ENCODE measurements at regions not wholly inside any gene's neighbourhood (a gene's known extent, or its start where the extent isn't known, plus 50 kb on each side); places are given as distances from the start of the nearest gene placed in this dataset.

- Histone ChIP-seq H3K4me1 (ENCODE audit: control insufficient read depth, insufficient read depth, low read length) (no peaks in the 10 kb centered on the region), H3K4me3 (ENCODE audit: low read length) (no peak overlapping the region), H3K36me3 (ENCODE audit: control insufficient read depth, insufficient read depth, low read length) (no peaks in the 10 kb centered on the region), H3K27ac (ENCODE audit: low read length) (no peak overlapping the region), H3K9me3 (ENCODE audit: control insufficient read depth, insufficient read depth, low read length) (no peaks in the 10 kb centered on the region), H3K27me3 (ENCODE audit: control insufficient read depth, insufficient read depth, low read length) (no peaks in the 10 kb centered on the region)
- ATAC-seq, result no peak
- intact Hi-C loops (cut with micrococcal nuclease), result no loop called here
- no peak for TF ChIP-seq CTCF (IDR thresholded peaks at IDR 0.05)
- H3K27me3 Mint-ChIP-seq (ENCODE audit: low read depth in 2 of 2), result no peaks in the 10 kb centered on the region
- H3K36me3 Mint-ChIP-seq, result peaks cover 6% of the 10 kb centered on the region
- H3K27ac Mint-ChIP-seq, result no peak overlapping the region
- DNase-seq, result no peak
- no peaks in the 10 kb centered on the region for H3K4me1 Mint-ChIP-seq
- H3K4me3 Mint-ChIP-seq, result no peak overlapping the region
- H3K9me3 Mint-ChIP-seq, result peaks cover 13 to 28% of the 10 kb centered on the region in 2 donors
Observed at GRCh38 chr6:68007717-68008116, 627.4 kb upstream of the ADGRB3 start.

GRCh38 chr6:67986694-67987232, 648.3 kb upstream of the ADGRB3 start:
- Histone ChIP-seq H3K9me3 (ENCODE audit: control insufficient read depth, insufficient read depth, low read length) (no peaks in the 10 kb centered on the region), H3K27ac (ENCODE audit: low read length) (no peak overlapping the region), H3K36me3 (ENCODE audit: control insufficient read depth, insufficient read depth, low read length) (no peaks in the 10 kb centered on the region), H3K27me3 (ENCODE audit: control insufficient read depth, insufficient read depth, low read length) (no peaks in the 10 kb centered on the region), H3K4me3 (ENCODE audit: low read length) (no peak overlapping the region), H3K4me1 (ENCODE audit: control insufficient read depth, insufficient read depth, low read length) (no peaks in the 10 kb centered on the region)
- peaks cover 5 to 11% of the 10 kb centered on the region in 2 donors for H3K9me3 Mint-ChIP-seq
- no peak for DNase-seq
- no peak for TF ChIP-seq CTCF (IDR thresholded peaks at IDR 0.05)
- no peak overlapping the region for H3K27ac Mint-ChIP-seq
- H3K4me3 Mint-ChIP-seq, result no peak overlapping the region
- H3K4me1 Mint-ChIP-seq, result no peaks in the 10 kb centered on the region
- H3K27me3 Mint-ChIP-seq (ENCODE audit: low read depth in 2 of 2), result no peaks in the 10 kb centered on the region
- ATAC-seq, result no peak
- peaks cover 14% of the 10 kb centered on the region for H3K36me3 Mint-ChIP-seq
- intact Hi-C loops (cut with micrococcal nuclease), result no loop called here

- peaks cover 10 to 17% of the 10 kb centered on the region in 2 donors for H3K9me3 Mint-ChIP-seq
- WGBS (ENCODE audit: insufficient coverage), result 100% methylated on average over 2 of the region's 2 CpGs
- H3K36me3 ChIP-seq (ENCODE audit: control insufficient read depth, insufficient read depth, low read length), result no peaks in the 10 kb centered on the region
- H3K27ac Mint-ChIP-seq, result no peak overlapping the region
- no peak for TF ChIP-seq CTCF (IDR thresholded peaks at IDR 0.05)
- H3K27ac ChIP-seq (ENCODE audit: low read length), result no peak overlapping the region
- ATAC-seq (no peak), DNase-seq (no peak)
- H3K9me3 ChIP-seq (ENCODE audit: control insufficient read depth, insufficient read depth, low read length), result no peaks in the 10 kb centered on the region
- H3K4me1 ChIP-seq (ENCODE audit: control insufficient read depth, insufficient read depth, low read length), result no peaks in the 10 kb centered on the region
- no peaks in the 10 kb centered on the region for H3K27me3 Mint-ChIP-seq (ENCODE audit: low read depth in 2 of 2)
- H3K4me3 Mint-ChIP-seq, result no peak overlapping the region
- intact Hi-C loops (cut with micrococcal nuclease), result no loop called here
- no peaks in the 10 kb centered on the region for H3K4me1 Mint-ChIP-seq
- no peak overlapping the region for H3K4me3 ChIP-seq (ENCODE audit: low read length)
- peaks cover 5% of the 10 kb centered on the region for H3K36me3 Mint-ChIP-seq
- H3K27me3 ChIP-seq (ENCODE audit: control insufficient read depth, insufficient read depth, low read length), result no peaks in the 10 kb centered on the region
Observed at GRCh38 chr6:67976486-67976885, 658.6 kb upstream of the ADGRB3 start.

GRCh38 chr6:67974931-67975330, 660.2 kb upstream of the ADGRB3 start:
- Histone ChIP-seq H3K4me3 (ENCODE audit: low read length) (no peak overlapping the region), H3K27me3 (ENCODE audit: control insufficient read depth, insufficient read depth, low read length) (no peaks in the 10 kb centered on the region), H3K4me1 (ENCODE audit: control insufficient read depth, insufficient read depth, low read length) (no peaks in the 10 kb centered on the region), H3K9me3 (ENCODE audit: control insufficient read depth, insufficient read depth, low read length) (no peaks in the 10 kb centered on the region), H3K36me3 (ENCODE audit: control insufficient read depth, insufficient read depth, low read length) (no peaks in the 10 kb centered on the region), H3K27ac (ENCODE audit: low read length) (no peak overlapping the region)
- Mint-ChIP-seq H3K27ac (no peak overlapping the region), H3K36me3 (no peaks in the 10 kb centered on the region), H3K9me3 (peaks cover 9 to 15% of the 10 kb centered on the region in 2 donors), H3K27me3 (ENCODE audit: low read depth in 2 of 2) (no peaks in the 10 kb centered on the region), H3K4me1 (no peaks in the 10 kb centered on the region), H3K4me3 (no peak overlapping the region)
- DNase-seq, result no peak
- TF ChIP-seq CTCF (IDR thresholded peaks at IDR 0.05), result no peak
- intact Hi-C loops (cut with micrococcal nuclease), result no loop called here
- no peak for ATAC-seq
